ENCODE measurements at regions not wholly inside any gene's neighbourhood (a gene's known extent, or its start where the extent isn't known, plus 50 kb on each side); places are given as distances from the start of the nearest gene placed in this dataset.

DNA sequence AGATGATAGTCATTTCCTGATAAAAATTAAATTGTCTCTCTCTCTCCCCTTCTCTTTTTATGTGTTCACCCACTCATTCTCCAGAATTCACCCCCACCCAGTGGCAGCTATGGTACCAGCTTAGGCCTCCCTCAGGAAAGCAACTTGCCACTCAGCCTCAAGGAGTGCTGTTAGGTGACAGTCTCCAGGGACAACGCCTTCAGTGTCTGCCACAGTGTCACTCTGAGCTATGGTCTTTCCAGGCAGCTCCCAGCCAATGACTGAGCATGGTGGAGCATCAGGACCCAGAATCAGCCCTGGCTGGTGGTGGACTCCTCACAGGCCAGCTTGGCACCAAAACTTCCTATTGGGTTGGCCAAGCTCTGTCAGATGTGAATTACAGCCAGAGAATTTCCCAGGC, 140.9 kb upstream of the PIK3R1 start:
- no peak overlapping the region for H2AFZ ChIP-seq (ENCODE audit: low read depth, low read length)
- no peaks in the 10 kb centered on the region for H3K79me2 ChIP-seq (ENCODE audit: control insufficient read depth, insufficient read depth, low read length)
- DNase-seq (ENCODE audit: low read depth, low spot score) (no peak), FAIRE-seq (no peak)
- no peaks in the 10 kb centered on the region for H3K9me1 ChIP-seq (replicated peaks; ENCODE audit: control insufficient read depth, extremely low read depth, insufficient read depth, low read length)
- no peak overlapping the region for H3K27ac ChIP-seq (ENCODE audit: insufficient read depth, low read depth, low read length)
- H3K4me3 ChIP-seq (replicated peaks in 1 of 3; ENCODE audit: insufficient read depth in 1 of 3, low read depth in 1 of 3, low read length in 3 of 3) = no peak overlapping the region
- no peaks in the 10 kb centered on the region for H3K9me3 ChIP-seq (replicated peaks; ENCODE audit: control insufficient read depth, insufficient read depth, low read length)
- no peaks in the 10 kb centered on the region for H4K20me1 ChIP-seq (replicated peaks; ENCODE audit: control insufficient read depth, extremely low read depth, insufficient read depth, low read length)
- no peaks in the 10 kb centered on the region for H3K4me1 ChIP-seq (ENCODE audit: control insufficient read depth, extremely low read depth, insufficient read depth, low read length)
- dilution Hi-C loops (cut with MboI; ENCODE audit: extremely low pct_ligation_motif_present, low sequenced_read_pairs) (no loop called here), intact Hi-C loops (cut with micrococcal nuclease) (no loop called here)
- no TSS peak for BruUV-seq (replicated peaks)
- ChIA-PET POLR2A (no interaction called here), CTCF (no interaction called here)
- TF ChIP-seq POLR2A (IDR thresholded peaks at IDR 0.05; ENCODE audit: low read depth, low read length) = no peak
- no peak for TF ChIP-seq FOS (IDR thresholded peaks at IDR 0.05; ENCODE audit: borderline replicate concordance, insufficient read depth, low read length)
- TF ChIP-seq EZH2 (IDR thresholded peaks at IDR 0.05; ENCODE audit: borderline replicate concordance, low read depth, low read length, severe bottlenecking) = no peak
- TF ChIP-seq JUN (IDR thresholded peaks at IDR 0.05; ENCODE audit: borderline replicate concordance, insufficient read depth, insufficient read length, low read depth) = no peak
- no peak for TF ChIP-seq MYC (IDR thresholded peaks at IDR 0.05; ENCODE audit: low read depth, low read length)
- no peak for TF ChIP-seq GATA2 (IDR thresholded peaks at IDR 0.05; ENCODE audit: insufficient read depth, insufficient read length, low read depth, low read length)
- TF ChIP-seq, protein P1, sequence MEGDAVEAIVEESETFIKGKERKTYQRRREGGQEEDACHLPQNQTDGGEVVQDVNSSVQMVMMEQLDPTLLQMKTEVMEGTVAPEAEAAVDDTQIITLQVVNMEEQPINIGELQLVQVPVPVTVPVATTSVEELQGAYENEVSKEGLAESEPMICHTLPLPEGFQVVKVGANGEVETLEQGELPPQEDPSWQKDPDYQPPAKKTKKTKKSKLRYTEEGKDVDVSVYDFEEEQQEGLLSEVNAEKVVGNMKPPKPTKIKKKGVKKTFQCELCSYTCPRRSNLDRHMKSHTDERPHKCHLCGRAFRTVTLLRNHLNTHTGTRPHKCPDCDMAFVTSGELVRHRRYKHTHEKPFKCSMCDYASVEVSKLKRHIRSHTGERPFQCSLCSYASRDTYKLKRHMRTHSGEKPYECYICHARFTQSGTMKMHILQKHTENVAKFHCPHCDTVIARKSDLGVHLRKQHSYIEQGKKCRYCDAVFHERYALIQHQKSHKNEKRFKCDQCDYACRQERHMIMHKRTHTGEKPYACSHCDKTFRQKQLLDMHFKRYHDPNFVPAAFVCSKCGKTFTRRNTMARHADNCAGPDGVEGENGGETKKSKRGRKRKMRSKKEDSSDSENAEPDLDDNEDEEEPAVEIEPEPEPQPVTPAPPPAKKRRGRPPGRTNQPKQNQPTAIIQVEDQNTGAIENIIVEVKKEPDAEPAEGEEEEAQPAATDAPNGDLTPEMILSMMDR (IDR thresholded peaks at IDR 0.05; ENCODE audit: extremely low read depth in 1 of 2, insufficient read depth in 1 of 2, low read depth in 1 of 2, low read length in 2 of 2) = no peak
- TF ChIP-seq POLR2AphosphoS5 (IDR thresholded peaks at IDR 0.05; ENCODE audit: insufficient read depth, low read depth, low read length) = no peak
- TF ChIP-seq MAX (IDR thresholded peaks at IDR 0.05; ENCODE audit: insufficient read depth, insufficient read length) = no peak
- no peak overlapping the region for H3K9ac ChIP-seq (replicated peaks; ENCODE audit: extremely low read depth, insufficient read depth, low read length)
- H3K27me3 ChIP-seq (ENCODE audit: control insufficient read depth in 2 of 2, insufficient read depth in 2 of 2, low read length in 2 of 2) = no peaks in the 10 kb centered on the region
- H3K4me2 ChIP-seq (ENCODE audit: insufficient read depth, low read length) = no peak overlapping the region
- no peaks in the 10 kb centered on the region for H3K36me3 ChIP-seq (ENCODE audit: control insufficient read depth in 2 of 2, extremely low read depth in 1 of 2, insufficient read depth in 2 of 2, low read length in 2 of 2)

Measured in endothelial cell of umbilical vein (primary cell).